NCI-H748 (cell line): ENCODE measurements at regions not wholly inside any gene's neighbourhood (a gene's known extent, or its start where the extent isn't known, plus 50 kb on each side); places are given as distances from the start of the nearest gene placed in this dataset.

Experiments used
- DNase-seq: peaks from one replicate; lab custom pipeline; 2025; ENCODE audit not compliant: unreplicated experiment; lab: John Stamatoyannopoulos, UW

DNA sequence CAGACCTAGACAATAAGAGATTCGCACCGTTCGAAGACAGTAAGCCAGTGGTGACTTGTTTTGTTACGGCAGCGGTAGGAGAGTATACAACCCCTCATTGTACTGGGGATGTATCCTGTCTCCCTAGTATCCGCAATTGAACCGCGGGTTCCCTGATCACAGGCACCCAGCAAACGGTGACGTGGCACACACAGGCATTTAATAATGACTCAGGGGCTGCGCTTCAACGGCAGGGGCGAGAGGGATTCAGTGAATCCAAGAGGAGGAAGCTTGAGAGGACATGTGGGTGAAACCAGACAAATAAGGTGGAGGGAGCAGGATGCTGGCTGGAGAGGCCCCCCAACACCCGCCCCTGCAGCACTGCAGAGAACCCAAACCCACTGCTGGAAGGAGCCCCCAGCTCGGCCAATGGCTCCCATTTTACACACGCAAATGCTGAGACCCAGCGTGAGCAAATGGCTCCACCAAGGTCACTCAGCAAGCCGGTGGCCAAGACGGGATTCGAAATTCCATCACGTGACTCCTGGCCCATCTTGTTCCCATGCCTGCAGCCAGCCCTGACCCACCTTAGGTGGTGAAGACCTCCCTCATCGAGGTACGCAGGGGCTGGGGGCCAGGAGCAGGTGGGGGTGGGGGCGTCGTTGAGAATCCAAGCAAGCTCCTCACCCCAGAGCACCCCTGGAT, 149.9 kb downstream of the SYF2 start:
- DNase-seq, result no peak

DNA sequence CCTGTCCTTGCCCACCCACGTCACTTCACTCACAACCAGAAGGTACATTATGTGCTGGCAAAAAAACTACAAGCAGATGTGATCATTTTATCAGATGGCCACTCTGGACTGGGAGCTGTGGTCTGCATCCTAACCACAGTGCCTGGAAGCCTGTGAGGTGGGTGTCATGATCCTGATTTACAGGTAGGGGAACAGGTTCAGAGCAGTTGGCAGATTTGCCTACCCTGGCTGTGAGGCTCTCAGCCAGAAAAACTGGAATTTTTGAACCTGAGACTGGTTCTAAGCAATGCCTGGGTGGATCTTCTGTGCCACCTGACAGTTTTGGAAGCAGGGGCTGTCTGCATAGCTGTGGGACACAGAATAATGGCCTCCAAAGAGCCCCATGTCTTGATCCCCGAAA, 150.8 kb downstream of the SYF2 start:
- DNase-seq, result no peak

DNA sequence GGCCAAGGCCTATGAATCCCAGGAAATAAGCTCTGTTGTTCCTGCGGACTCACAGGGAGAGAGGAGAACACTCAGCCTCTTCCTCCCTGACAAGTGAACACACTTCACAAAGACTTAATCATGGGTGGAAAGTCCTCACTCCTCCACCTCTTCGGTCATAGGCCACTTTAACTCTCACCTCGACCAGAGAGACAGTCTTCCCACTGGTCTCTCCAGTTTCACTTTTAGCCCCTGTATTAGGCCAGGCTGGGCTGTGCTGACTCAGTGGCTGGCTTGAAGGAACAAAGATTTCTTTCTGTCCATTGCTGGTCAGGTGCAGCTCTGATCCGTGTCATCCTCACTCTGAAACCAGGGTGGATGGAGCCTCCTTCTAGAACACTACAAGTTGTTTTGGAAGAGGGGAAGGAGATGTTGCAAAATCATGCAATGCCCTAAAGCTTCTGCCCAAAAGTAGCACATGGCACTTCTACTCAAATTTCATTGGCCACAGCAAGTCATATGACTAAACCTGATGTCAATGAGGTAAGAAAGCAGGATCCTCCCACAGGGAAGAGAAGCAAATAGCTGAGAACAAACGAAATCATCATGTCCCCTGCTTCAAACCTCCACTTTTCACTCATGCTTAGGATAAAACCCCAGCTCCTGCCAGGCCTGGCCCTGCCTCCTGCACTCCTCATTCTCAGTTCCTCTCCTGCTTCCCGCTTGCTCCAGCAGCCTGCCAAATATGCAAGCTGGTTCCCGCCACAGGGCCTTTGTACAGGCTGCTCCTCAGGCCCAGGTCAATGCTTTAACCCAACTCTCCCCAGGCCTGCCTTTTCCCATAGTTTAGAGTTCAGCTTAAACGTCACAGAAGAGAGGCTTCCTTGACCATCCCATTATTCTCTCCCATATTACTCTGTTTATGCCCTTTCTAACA, 150.5 kb upstream of the RUNX3 start:
- no peak for DNase-seq

DNA sequence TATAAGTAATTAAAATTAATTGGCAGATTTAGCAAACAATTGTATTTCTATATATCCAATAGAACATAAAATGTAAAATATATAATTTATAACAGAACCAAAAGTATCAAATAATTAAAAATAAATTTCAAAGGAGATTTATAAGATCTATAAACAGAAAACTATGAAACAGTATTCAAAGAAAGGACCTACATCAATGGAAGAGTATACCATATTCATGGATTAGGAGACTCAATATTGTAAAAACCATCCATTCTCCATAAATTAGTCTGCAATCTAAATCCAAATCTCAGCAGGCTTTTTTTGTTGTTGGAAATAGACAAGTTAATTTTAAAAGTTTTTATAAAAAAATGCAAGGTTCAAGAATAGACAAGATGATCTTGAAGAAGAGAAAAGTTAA, 149.0 kb upstream of the RUNX3 start:
- no peak for DNase-seq

DNA sequence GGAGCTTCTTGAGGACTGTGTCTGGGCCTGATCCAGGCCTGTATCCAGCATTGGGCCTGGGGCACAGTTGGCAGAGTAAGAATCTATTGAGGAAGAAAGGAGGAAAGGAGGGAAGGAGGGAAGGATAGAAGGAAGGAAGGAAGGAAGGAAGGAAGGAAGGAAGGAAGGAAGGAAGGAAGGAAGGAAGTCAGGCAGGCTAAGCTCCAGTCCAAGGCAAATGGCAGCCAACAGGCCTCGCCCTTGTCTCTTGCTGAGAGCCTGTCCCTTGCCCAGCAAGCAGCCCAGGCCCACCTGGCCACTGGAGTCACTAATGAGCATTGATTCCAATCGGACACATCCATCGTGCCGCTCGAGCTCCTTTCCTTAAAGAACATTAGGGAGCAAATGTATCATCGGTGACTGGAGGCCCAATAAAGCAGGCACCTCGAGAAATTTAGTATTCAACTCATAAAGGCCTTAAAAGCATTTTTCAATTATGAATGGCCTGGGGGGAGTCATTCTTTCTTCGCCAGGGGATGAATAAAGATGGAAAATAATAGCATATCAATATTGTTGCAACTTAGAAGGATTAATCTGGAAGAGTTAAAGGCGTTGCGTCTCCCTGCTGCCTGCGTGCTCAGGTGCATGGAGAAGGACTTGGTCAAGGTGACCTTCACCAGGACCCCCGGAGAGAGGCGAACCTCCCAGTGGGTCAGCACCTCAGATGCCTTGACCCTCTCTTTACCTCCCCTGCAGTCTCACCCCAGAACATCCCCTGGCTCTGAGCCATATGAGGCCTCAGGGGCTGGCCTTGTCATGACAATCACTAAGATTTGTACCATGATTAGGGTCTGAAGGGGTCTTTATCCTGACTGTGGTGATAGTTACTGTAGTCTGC, 144.5 kb upstream of the RUNX3 start:
- DNase-seq, result no peak

DNA sequence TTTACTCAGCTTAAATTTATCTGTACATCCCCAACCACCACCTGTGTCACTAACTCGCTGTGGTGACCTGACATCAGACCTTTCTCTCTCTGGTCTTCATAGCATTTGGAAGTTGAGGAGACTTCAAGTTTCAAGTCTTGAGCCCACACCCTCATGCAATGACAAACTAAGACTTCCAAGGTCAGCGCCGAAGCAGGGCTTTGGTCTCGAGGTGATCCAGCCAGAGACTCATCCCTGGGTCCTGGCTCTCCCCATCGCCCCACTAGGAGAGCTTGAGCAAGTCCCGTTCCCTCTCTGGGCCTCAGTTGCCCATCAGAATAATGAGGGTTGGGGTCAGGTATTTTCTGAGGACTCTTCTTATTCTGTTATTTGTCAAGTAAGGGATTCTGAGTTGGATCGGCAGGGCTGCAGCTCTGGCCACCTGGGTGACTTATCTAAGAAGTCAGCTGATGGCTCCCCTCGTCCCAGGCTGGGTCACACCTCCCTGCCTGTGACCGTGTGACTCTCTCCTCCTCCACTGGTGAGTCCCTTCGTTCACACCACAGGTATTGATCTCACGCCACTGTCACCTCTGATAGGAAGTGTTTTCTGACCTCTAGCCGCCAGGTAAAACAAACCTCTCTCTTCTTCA, 143.7 kb upstream of the RUNX3 start:
- no peak for DNase-seq

DNA sequence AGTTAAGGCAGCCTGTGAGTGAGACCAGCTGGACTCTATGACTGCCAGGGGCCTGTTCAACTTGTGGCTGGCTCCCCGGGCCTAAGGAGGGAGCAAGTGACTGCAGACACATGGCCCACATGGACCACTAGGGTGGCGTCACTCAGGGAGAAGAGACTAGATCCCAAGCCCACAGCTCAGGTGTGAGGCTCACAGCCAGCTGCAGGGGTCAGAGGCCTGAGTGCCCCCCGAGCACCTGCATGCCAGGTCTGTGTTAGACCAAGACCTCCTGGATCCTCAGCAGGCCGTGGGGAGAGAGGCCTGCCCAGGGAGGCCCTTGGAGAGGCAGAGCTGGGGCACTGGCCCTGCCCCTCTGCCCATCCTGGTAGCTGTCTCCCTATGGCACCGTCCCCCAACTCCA, 142.4 kb upstream of the RUNX3 start:
- DNase-seq, result no peak

DNA sequence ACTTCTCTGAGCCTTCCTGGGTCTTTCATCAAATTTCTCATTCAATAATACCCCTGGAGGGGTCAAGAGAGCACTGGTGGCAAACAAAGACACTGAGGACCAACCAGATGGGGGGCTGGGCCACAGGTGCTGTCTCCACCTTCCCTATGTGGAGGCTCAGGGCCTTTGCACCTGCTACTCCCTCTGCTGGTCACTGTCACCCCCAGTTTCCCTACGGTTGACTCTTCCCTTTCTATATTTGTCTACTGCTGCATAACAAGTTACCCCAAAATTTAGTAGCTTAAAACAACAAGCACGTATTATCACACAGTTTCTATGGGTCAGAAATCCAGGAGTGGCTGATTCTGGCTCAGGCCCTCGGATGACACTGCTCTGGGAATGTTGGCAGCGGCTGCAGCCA, 138.8 kb upstream of the RUNX3 start:
- no peak for DNase-seq

DNA sequence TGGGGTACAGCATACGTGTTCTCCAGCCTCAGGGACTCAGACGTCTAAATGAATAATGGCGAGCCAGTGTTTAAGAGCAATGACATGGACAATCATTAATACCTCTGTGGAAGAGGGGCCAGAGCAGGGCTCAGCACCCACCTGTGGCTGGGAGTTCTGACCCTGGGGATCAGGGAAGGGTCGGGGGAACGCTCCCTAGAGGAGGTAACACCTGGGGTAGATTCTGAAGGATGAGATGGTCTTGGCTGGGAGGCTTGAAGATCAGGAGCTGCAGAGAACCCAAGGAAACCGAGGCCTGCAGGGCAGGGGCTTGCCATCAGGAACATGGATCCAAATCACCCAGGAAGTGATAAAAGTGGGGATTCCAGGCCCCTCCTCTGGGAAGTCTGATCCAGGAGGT, 138.2 kb upstream of the RUNX3 start:
- no peak for DNase-seq

DNA sequence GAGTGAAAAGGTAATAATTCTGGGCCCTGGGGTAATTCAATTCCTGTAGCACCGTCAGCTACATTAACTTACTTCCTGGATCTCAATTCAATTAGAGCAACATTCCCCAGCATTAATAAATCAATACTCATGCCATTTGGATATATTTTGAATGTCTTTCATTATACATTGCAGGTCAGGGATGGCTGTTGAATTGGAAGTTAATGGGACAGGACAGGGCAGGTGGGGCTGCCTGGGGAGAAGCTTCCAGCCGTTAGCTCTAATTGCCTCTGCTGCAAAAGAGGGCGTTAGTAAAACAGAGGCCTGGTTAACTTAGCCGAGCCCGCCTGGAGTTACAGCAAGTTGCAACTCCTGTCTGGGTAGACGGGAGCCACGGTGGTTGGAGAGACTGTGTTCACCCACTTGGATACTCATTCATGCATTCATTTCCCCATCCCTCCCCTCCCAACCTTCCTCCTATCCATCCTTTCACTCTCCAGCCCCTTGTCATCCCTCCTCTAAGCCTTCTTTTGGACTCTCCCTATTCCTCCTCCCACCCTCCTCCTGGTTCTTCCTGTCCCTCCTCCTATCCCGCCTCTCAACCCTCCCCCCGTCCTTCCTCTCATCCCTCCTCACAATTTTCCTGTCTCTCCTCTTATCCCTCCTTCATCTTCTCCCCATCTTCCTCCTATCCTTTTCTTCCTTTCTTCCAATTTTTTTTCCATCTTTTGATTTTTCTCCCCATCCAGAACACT, 137.6 kb upstream of the RUNX3 start:
- peak; percentile 4 for DNase-seq

DNA sequence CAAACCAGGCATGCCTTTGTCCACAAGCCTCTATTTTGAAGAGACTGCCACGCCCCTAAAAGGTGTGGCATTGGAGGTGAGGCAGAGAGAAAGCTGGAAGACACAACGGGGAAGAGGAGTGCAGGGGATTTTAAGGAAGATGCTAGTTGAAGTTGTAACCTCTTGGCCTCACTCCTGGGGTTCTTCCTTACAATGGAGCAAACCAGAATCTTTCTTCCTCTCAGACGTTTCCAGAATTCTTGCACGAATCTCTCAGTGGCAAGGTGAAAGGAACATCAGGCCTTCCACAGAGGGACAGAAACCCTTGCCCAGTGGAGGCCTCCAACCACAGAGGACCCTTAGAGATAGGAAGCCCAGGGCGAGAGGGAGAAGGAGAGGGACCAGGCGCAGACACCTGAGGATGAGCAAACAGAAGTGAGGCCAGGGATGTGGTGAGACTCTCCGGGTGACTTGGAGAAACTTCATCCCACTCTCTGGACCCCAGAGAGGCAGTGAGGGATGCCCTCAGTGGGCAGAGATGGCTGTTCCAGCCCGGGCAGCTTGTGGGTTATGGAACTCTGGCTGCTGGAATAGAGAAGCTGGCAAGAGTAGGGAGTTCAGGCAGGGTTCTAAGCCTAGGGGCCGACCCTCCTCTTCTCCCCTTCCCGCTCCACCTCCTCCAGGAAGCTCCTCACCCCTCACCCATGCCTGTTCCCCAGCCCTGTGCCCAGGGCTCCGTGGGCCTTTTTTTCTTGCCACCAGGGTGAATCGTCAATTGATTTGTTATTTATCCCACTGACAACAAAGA, 136.8 kb upstream of the RUNX3 start:
- DNase-seq, result peak; percentile 13

DNA sequence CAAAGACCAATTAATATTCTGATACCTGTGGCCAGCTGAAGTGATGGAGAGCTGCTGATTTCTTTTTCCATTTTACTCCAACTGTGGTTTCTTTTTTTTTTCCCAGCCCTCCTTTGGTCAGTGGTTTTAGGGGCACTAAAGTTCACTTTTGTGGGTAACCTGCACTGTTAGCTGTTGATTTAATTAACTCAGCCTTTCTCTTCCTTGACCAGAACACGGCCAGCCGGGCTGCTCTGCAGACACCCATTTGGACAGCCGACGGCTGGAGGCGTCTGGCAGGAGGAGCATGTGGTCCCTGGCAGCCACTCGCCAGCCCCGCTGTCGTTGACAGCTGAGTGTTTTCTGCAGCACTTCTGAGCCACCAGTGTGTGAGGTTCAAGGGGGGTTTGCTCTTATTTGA, 136.2 kb upstream of the RUNX3 start:
- DNase-seq, result no peak

DNA sequence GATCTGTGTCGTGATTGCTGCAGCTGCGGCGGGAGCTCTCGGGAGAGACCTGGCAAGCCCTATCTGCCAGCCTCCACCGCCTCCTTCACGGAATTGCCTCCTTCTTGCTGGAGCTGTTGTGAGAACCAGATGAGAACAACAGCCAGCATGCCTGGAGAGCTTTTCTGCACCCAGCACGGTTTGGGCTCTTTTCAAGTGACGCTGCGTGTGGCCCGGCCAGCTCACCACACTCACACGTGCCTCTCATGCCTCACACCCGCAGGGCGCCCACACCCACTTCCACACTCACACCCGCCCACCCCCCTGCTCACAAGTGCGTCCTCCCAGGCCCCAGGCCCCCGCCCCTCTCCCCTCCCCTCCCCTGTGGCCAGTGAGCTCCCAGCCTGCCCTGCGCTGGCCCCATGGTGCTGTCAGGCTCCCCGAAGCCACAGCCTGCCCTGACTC, 135.7 kb upstream of the RUNX3 start:
- no peak for DNase-seq

DNA sequence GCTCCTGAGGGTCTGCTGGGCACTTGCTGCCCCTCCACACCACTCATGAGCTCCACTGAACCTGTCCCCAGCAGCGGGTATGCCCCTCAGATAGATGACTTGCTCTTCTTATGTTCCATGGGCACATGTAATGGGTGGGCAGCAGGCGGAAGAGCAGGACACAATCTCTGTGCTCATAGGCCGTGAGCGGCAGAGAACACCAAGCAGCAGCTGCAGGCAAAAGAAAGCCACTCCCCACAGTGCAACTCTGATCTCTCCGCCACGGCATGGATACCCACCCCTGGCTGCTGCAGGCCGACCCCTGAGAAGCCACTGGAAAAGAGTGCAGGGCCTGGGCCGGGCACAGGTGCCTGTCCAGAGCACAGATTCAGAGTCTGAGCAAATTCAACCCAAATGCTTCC, 135.2 kb upstream of the RUNX3 start:
- DNase-seq, result no peak

DNA sequence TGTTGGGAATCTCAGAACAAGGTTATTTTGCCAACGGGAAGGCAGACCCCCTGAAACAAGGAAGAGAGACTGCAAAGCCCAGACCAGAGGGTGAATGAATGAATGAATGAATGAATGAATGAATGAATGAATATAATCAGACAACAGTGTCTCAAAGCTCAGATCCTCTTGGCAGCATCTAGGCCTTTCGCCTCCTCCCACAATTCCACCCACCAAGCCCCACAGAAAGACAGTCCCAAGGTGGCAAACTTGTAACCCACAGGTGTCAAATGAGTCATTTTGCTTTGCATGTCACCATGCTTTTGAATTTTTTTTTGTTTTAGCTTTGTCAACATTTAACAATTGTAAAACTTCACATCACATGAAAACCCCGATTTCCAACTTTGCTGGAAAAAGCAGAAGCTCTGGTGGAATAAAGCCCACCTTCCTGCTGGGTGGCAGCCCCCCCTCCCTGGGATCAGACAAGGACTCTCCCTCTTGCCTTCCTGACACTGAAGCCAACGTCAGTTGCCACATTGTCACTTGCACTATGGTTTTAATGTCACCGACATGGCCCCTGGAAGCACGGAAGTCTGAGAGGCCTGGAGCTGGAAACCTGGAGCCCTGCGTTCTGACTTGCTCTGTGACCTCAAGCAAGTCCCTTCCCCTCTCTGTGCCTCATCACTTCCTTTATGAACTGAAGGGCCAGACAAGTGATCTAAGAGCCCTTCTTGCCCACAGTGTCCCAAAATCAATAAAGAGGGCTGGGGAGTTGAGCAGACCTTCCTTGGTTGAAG, 134.6 kb upstream of the RUNX3 start:
- no peak for DNase-seq

DNA sequence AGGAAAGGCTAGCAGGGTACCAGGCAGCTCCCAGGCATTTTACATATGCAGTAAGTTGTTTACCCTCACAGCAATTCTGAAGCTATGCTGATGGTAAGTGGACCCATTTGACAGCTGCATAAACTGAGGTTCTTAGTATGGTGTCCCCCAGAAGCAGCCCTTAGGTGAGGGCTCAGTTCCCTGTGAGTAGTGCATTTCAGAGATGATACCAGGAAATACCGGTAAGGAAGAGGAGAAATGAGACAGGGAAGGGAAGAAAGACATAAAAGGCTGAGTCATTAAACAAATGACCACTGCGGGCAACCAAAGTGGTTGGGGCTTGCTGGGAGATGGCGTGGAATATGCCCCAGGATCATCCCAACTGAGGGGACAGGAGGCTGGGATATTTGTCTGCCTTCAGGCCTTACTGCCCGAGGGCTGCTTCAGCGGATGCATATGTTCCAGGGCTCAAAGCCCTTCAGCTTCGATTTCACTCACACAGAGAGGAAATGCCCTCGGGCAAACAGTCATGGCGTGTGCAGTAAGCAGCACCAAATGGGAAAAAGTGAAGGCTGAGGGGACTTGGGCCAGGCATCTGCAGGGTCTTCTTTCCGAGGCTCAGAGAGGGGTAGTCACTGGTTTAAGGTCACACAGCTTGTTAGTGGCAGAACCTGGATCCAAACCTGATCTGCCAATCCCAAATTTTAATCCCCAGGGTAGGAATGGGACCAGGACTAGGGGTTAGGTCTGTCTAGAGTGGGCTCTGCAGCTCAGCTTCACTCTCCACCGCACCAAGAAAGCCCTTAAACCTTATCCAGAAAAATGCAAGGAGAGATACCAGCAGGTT, 133.7 kb upstream of the RUNX3 start:
- no peak for DNase-seq

DNA sequence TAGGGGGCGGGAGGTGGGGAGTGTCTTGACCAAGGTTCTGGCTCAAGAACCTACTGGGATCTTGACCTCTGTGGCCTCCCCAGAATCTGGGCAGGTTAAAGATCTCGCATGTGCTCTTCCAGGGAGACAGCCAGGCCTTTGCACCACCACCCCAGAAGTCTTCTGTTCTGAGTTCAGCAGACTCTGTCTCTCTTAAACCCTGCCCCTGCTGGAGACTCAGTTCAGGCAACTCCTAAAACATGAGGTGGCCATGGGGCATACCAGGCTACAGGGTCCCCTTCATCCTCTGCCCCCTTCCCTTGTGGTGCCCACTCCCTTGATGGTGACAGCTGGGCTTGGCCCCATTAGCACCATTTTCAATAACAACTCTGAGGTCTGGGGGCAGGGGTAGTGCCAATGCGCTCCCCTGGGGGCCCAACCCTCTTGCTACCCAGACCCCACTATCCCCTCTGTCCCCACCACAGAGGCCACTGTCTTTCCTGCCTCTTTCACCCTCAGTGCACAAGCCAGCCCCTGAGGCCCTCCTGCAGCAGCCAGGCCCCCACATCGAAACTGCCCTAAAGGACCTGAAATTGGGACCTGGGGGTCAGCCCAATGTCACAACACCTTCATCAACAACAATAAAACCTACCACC, 132.7 kb upstream of the RUNX3 start:
- DNase-seq, result no peak
